PC-3 (cell line): ENCODE measurements at regions not wholly inside any gene's neighbourhood (a gene's known extent, or its start where the extent isn't known, plus 50 kb on each side); places are given as distances from the start of the nearest gene placed in this dataset.

Experiments
- ATAC-seq: fragments of 200-7000 bp; cut with Tn5 transposase; 2 replicates; pipeline ENCODE4 v1.9.1; 2020; ENCODE audit warnings: mild to moderate bottlenecking, moderate library complexity
- BruUV-seq: library from RNA; stranded (reverse); fragments of 400-500 nt; replicated peaks from 2 replicates; lab custom pipeline; 2021; lab: Mats Ljungman, UMichigan
- CTCF ChIA-PET: fragments of 300-600 bp; sonication (Branson Sonifier 250); formaldehyde crosslinking; loops from one replicate; lab custom pipeline; 2022; ENCODE audit warnings: antibody characterized with exemption; lab: Charles Lee
- POLR2A ChIA-PET: fragments of 300-600 bp; sonication (Branson Sonifier 250); formaldehyde crosslinking; loops from one replicate; lab custom pipeline; 2022; ENCODE audit warnings: antibody characterized with exemption; ENCODE audit not compliant: unreplicated experiment; lab: Charles Lee
- DNase-seq: peaks from one replicate; pipeline ENCODE4 v3.0.0-alpha.2; 2015
- H2AFZ ChIP-seq: fragments of 300-600 bp; sonication (generic); 2 replicates; pipeline ENCODE4 v1.6.0; 2016; ENCODE audit warnings: antibody characterized with exemption, low read length
- H3F3A ChIP-seq: fragments of 300-600 bp; sonication (generic); one replicate; pipeline ENCODE4 v1.6.0; 2017; ENCODE audit warnings: antibody characterized with exemption, low read length, control low read depth, mild to moderate bottlenecking; ENCODE audit not compliant: unreplicated experiment
- H3K27ac ChIP-seq: fragments of 300-600 bp; sonication (generic); 2 replicates; pipeline ENCODE4 v1.5.1; 2016; ENCODE audit warnings: mild to moderate bottlenecking, low read length
- H3K27me3 ChIP-seq: fragments of 300-600 bp; sonication (generic); 2 replicates; pipeline ENCODE4 v1.6.1; 2016; ENCODE audit warnings: low read length, mixed read lengths
- H3K36me3 ChIP-seq: fragments of 300-600 bp; sonication (generic); 2 replicates; pipeline ENCODE4 v1.6.1; 2016; ENCODE audit warnings: low read depth, mixed run types, low read length, mixed read lengths
- H3K4me1 ChIP-seq: fragments of 300-600 bp; sonication (generic); 2 replicates; pipeline ENCODE4 v1.5.1; 2016; ENCODE audit warnings: low read length; ENCODE audit not compliant: insufficient read depth
- H3K4me2 ChIP-seq: fragments of 300-600 bp; sonication (generic); 2 replicates; pipeline ENCODE4 v1.6.0; 2016; ENCODE audit warnings: low read length
- H3K4me3 ChIP-seq: fragments of 300-600 bp; sonication (generic); 2 replicates; pipeline ENCODE4 v1.5.1; 2016; ENCODE audit warnings: mild to moderate bottlenecking, low read length, mixed read lengths
- H3K79me2 ChIP-seq: fragments of 300-600 bp; sonication (generic); 2 replicates; pipeline ENCODE4 v1.6.1; 2017; ENCODE audit warnings: low read length, mixed read lengths
- H3K9ac ChIP-seq: fragments of 300-600 bp; sonication (generic); 2 replicates; pipeline ENCODE4 v1.6.0; 2016; ENCODE audit warnings: mild to moderate bottlenecking, low read length
- H3K9me2 ChIP-seq: fragments of 300-600 bp; sonication (generic); replicated peaks from 2 replicates; pipeline ENCODE4 v1.6.1; 2016; ENCODE audit warnings: mixed run types, low read length, mixed read lengths
- H3K9me3 ChIP-seq: fragments of 300-600 bp; sonication (generic); 2 replicates; pipeline ENCODE4 v1.6.1; 2016; ENCODE audit warnings: low read length, mixed read lengths
- H4K20me1 ChIP-seq: fragments of 300-600 bp; sonication (generic); 2 replicates; pipeline ENCODE4 v1.6.1; 2016; ENCODE audit warnings: low read length, mixed read lengths
- CTCF ChIP-seq: fragments of 300-600 bp; sonication (generic); conservative IDR thresholded peaks from 2 replicates; pipeline ENCODE4 v1.5.1; 2017; ENCODE audit warnings: antibody characterized with exemption, low read depth, mild to moderate bottlenecking, low read length
- EZH2 ChIP-seq: fragments of 300-600 bp; sonication (generic); IDR thresholded peaks from one replicate; pipeline ENCODE4 v1.6.1; 2017; ENCODE audit warnings: antibody characterized with exemption, mild to moderate bottlenecking, low read length; ENCODE audit not compliant: unreplicated experiment
- EZH2phosphoT487 ChIP-seq: fragments of 300-600 bp; sonication (generic); IDR thresholded peaks from 2 replicates; pipeline ENCODE4 v1.6.1; 2018; ENCODE audit warnings: mild to moderate bottlenecking, antibody characterized with exemption, low read length, borderline replicate concordance
- intact Hi-C: fragments of 100-400 bp; cut with micrococcal nuclease; formaldehyde crosslinking; loops from 2 replicates; pipeline ENCODE4 v1.9.0; 2023

- Histone ChIP-seq H4K20me1 (no peaks in the 10 kb centered on the region), H3K4me3 (no peak overlapping the region), H3K4me2 (no peak overlapping the region), H3K9me3 (no peaks in the 10 kb centered on the region), H2AFZ (no peak overlapping the region), H3K4me1 (no peaks in the 10 kb centered on the region), H3K27ac (no peak overlapping the region), H3K27me3 (peaks cover 9% of the 10 kb centered on the region; the same call in 1 of the 2 replicates), H3K36me3 (no peaks in the 10 kb centered on the region), H3K79me2 (no peaks in the 10 kb centered on the region), H3K9ac (no peak overlapping the region), H3K9me2 (no peaks in the 10 kb centered on the region), H3F3A (no peaks in the 10 kb centered on the region)
- no peak for DNase-seq
- BruUV-seq: no TSS peak
- TF ChIP-seq CTCF (no peak), EZH2 (no peak), EZH2phosphoT487 (no peak)
- CTCF ChIA-PET: no interaction called here
- POLR2A ChIA-PET: no interaction called here
- intact Hi-C loops: no loop called here
- no peak for ATAC-seq
Measured at GRCh38 chr11:116263770-116264169, 509.0 kb downstream of the BUD13 start.

DNA sequence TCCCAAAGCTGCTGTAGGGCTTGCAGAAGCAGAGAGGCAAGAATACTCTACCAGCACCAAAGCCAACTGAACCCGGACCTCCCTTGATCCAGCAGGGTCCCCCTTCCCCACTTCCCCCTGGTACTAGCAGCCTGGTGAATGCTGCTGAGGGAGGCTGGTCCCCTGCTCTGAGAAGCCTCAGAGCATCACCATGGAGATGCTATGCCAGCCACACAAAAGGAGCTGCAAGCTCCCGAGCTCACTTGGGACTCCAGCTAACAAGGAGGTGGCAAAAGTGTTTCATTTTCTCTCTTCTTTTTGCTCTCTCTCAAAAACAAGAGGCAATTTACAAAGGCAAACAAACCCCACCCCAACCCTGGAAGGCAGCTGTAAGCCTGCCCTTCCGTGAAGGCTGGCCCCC, 509.8 kb downstream of the BUD13 start:
- H3F3A ChIP-seq: no peaks in the 10 kb centered on the region
- H3K4me3 ChIP-seq: no peak overlapping the region
- H2AFZ ChIP-seq: no peak overlapping the region
- no peak for DNase-seq
- no peaks in the 10 kb centered on the region for H3K9me3 ChIP-seq
- no peaks in the 10 kb centered on the region for H3K36me3 ChIP-seq
- no peaks in the 10 kb centered on the region for H3K79me2 ChIP-seq
- H4K20me1 ChIP-seq: no peaks in the 10 kb centered on the region
- BruUV-seq: no TSS peak
- H3K27me3 ChIP-seq: peaks cover 9% of the 10 kb centered on the region; the same call in 1 of the 2 replicates
- TF ChIP-seq CTCF (no peak), EZH2phosphoT487 (no peak), EZH2 (no peak)
- ChIA-PET CTCF (no interaction called here), POLR2A (no interaction called here)
- H3K4me2 ChIP-seq: no peak overlapping the region
- no peak for ATAC-seq
- no peaks in the 10 kb centered on the region for H3K9me2 ChIP-seq
- no peaks in the 10 kb centered on the region for H3K4me1 ChIP-seq
- intact Hi-C loops: no loop called here
- no peak overlapping the region for H3K9ac ChIP-seq
- no peak overlapping the region for H3K27ac ChIP-seq

- no peaks in the 10 kb centered on the region for H3K79me2 ChIP-seq
- DNase-seq: no peak
- ChIA-PET CTCF (no interaction called here), POLR2A (no interaction called here)
- no peaks in the 10 kb centered on the region for H3K9me3 ChIP-seq
- H3K9me2 ChIP-seq: no peaks in the 10 kb centered on the region
- no peak overlapping the region for H3K27ac ChIP-seq
- H3K4me1 ChIP-seq: no peaks in the 10 kb centered on the region
- H4K20me1 ChIP-seq: no peaks in the 10 kb centered on the region
- intact Hi-C loops: no loop called here
- H3K9ac ChIP-seq: no peak overlapping the region
- no peak overlapping the region for H3K4me2 ChIP-seq
- no peaks in the 10 kb centered on the region for H3F3A ChIP-seq
- H3K4me3 ChIP-seq: no peak overlapping the region
- BruUV-seq: no TSS peak
- no peak for ATAC-seq
- no peaks in the 10 kb centered on the region for H3K36me3 ChIP-seq
- no peak for TF ChIP-seq CTCF
- no peak for TF ChIP-seq EZH2phosphoT487
- TF ChIP-seq EZH2: no peak
- H3K27me3 ChIP-seq: peaks cover 9% of the 10 kb centered on the region; the same call in 1 of the 2 replicates
- H2AFZ ChIP-seq: no peak overlapping the region
Measured at GRCh38 chr11:116262370-116262769, 510.4 kb downstream of the BUD13 start.
